B cell (primary cell): ENCODE measurements at regions not wholly inside any gene's neighbourhood (a gene's known extent, or its start where the extent isn't known, plus 50 kb on each side); places are given as distances from the start of the nearest gene placed in this dataset.

Experiments
- ATAC-seq: fragments of 200-7000 bp; cut with Tn5 transposase; one replicate; pipeline ENCODE4 v1.10.0; 2021; ENCODE audit warnings: low read depth, mild to moderate bottlenecking, moderate number of reproducible peaks, moderate library complexity
- CTCF ChIA-PET: fragments of 350-600 bp; sonication (Branson Sonifier 250); formaldehyde crosslinking; loops from one replicate; lab custom pipeline; 2021; ENCODE audit warnings: antibody characterized with exemption, inconsistent platforms; lab: Charles Lee
- POLR2A ChIA-PET: fragments of 350-600 bp; sonication (Branson Sonifier 250); formaldehyde crosslinking; loops from one replicate; lab custom pipeline; 2021; ENCODE audit warnings: antibody characterized with exemption; lab: Charles Lee
- DNase-seq: peaks from one replicate; pipeline ENCODE4 v3.0.0; 2013
- H2AFZ ChIP-seq: 2 replicates; pipeline ENCODE4 v1.6.1; 2012; ENCODE audit warnings: mild to moderate bottlenecking, low read depth, low read length; ENCODE audit not compliant: insufficient read depth, poor library complexity, severe bottlenecking
- H3K27ac ChIP-seq, 2 donors: 1 replicate in 1 of 2; 2 replicates in 1 of 2; pipeline ENCODE4 v1.5.1; 2012 to 2013; ENCODE audit warnings: low read length in 2 of 2, mild to moderate bottlenecking in 2 of 2, moderate library complexity in 1 of 2
- H3K27me3 ChIP-seq, 4 experiments: fragments of 200-600 bp in 1 of 4; sonication (generic) in 1 of 4; replicated peaks in 1 of 4; 1 replicate in 2 of 4; 2 replicates in 2 of 4; pipeline versions ENCODE4 v1.6.1 to v1.7.0; 2013 to 2016; ENCODE audit warnings: low read length in 3 of 4, mild to moderate bottlenecking in 2 of 4, mixed read lengths in 1 of 4, moderate library complexity in 1 of 4; ENCODE audit not compliant: insufficient read depth in 4 of 4, control insufficient read depth in 3 of 4; ENCODE audit errors: control extremely low read depth in 1 of 4
- H3K36me3 ChIP-seq, 2 experiments: replicated peaks in 1 of 2; 1 replicate in 1 of 2; 2 replicates in 1 of 2; pipeline versions ENCODE4 v1.6.1 to v1.7.1; 2013; ENCODE audit warnings: low read length in 1 of 2; ENCODE audit not compliant: insufficient read depth in 2 of 2, control insufficient read depth in 1 of 2; ENCODE audit errors: control extremely low read depth in 1 of 2, extremely low read depth in 1 of 2
- H3K4me1 ChIP-seq, 2 donors: fragments of 200-600 bp in 1 of 2; sonication (generic) in 1 of 2; 1 replicate in 1 of 2; 2 replicates in 1 of 2; pipeline versions ENCODE4 v1.5.1 to v1.6.1; 2013 to 2017; ENCODE audit warnings: low read length in 2 of 2; ENCODE audit not compliant: control insufficient read depth in 2 of 2, insufficient read depth in 2 of 2
- H3K4me2 ChIP-seq: replicated peaks from 2 replicates; pipeline ENCODE3; 2012; ENCODE audit warnings: mild to moderate bottlenecking, low read depth, low read length; ENCODE audit not compliant: poor library complexity, severe bottlenecking
- H3K4me3 ChIP-seq, 5 experiments: fragments of 200-600 bp in 1 of 5; sonication (generic) in 1 of 5; 1 replicate in 3 of 5; 2 replicates in 2 of 5; pipeline versions ENCODE4 v1.5.1 to v1.7.0; 2011 to 2016; ENCODE audit warnings: low read length in 4 of 5, mild to moderate bottlenecking in 4 of 5, low read depth in 2 of 5, control low read depth in 1 of 5, moderate library complexity in 1 of 5; ENCODE audit not compliant: insufficient read depth in 1 of 5; ENCODE audit errors: control extremely low read depth in 1 of 5, extremely low read depth in 1 of 5
- H3K79me2 ChIP-seq: fragments of 200-600 bp; sonication (generic); one replicate; pipeline ENCODE4 v1.6.0; 2016; ENCODE audit warnings: low read length; ENCODE audit not compliant: control insufficient read depth, insufficient read depth
- H3K9ac ChIP-seq: fragments of 200-600 bp; sonication (generic); 2 replicates; pipeline ENCODE4 v1.6.1; 2017; ENCODE audit warnings: mild to moderate bottlenecking, low read length, moderate library complexity
- H3K9me3 ChIP-seq, 3 donors: one replicate each; pipeline versions ENCODE4 v1.6.1 to v1.7.1; 2013; ENCODE audit warnings: low read length in 2 of 3; ENCODE audit not compliant: control insufficient read depth in 2 of 3, insufficient read depth in 1 of 3; ENCODE audit errors: control extremely low read depth in 1 of 3
- H4K20me1 ChIP-seq: 2 replicates; pipeline ENCODE4 v1.6.0; 2012; ENCODE audit warnings: mild to moderate bottlenecking, low read length; ENCODE audit not compliant: insufficient read depth, control insufficient read depth, poor library complexity, severe bottlenecking
- H3K27ac Mint-ChIP-seq: one replicate; pipeline ENCODE4 v1.8.0; 2021; ENCODE audit warnings: mixed read lengths
- H3K27me3 Mint-ChIP-seq: one replicate; pipeline ENCODE4 v1.8.0; 2021; ENCODE audit warnings: mixed read lengths
- H3K4me1 Mint-ChIP-seq: one replicate; pipeline ENCODE4 v1.8.0; 2021; ENCODE audit warnings: mixed read lengths
- H3K4me3 Mint-ChIP-seq: one replicate; pipeline ENCODE4 v1.8.0; 2021; ENCODE audit warnings: mixed read lengths
- H3K9me3 Mint-ChIP-seq: one replicate; pipeline ENCODE4 v1.8.0; 2022; ENCODE audit warnings: mixed read lengths; ENCODE audit not compliant: insufficient read depth
- EZH2 ChIP-seq: IDR thresholded peaks from 2 replicates; pipeline ENCODE4 v1.6.1; 2012; ENCODE audit warnings: borderline replicate concordance, low read depth, mild to moderate bottlenecking, moderate library complexity, low read length; ENCODE audit not compliant: insufficient read depth, poor library complexity, severe bottlenecking
- WGBS: methylation state at CpG from one replicate; pipeline ENCODE4 v1.1.5; 2013; ENCODE audit warnings: missing lambda C conversion rate; ENCODE audit not compliant: insufficient coverage; 5-methylcytosine and 5-hydroxymethylcytosine counted together
- intact Hi-C: fragments of 100-400 bp; cut with micrococcal nuclease; formaldehyde crosslinking; loops from one replicate; pipeline ENCODE4 v1.10.0; 2022
- TF ChIP-seq, protein P1 (sequence below): fragments of 200-600 bp; IDR thresholded peaks from one replicate; pipeline ENCODE4 v1.8.0; 2022; ENCODE audit warnings: antibody characterized with exemption, mild to moderate bottlenecking

DNA sequence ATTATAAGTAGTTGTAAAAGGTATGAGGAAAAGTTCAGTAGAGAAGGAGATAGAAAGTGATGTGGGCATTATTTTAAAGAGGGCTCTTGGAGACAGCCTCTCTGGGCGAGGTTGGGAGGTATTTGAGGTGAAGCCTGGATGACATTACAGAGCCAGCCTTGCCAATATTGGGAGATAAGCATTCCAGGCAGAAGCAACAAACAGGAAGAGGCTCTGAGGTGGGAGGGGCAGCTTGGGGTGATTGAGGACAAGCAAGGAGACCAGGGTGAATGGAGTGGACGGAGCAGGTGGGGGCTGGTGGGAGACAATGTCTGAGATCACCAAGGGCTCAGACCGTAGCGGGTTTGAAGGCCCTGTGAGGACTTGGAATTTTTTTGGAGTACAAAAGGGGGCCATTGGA, 87.3 kb downstream of the DYRK2 start:
- H3K27ac Mint-ChIP-seq, result no peak overlapping the region

GRCh38 chr12:67740711-67741110, 92.2 kb downstream of the DYRK2 start:
- Mint-ChIP-seq H3K27ac (no peak overlapping the region), H3K4me1 (no peaks in the 10 kb centered on the region), H3K4me3 (no peak overlapping the region), H3K27me3 (peaks cover 7% of the 10 kb centered on the region), H3K9me3 (no peaks in the 10 kb centered on the region)
- no peaks in the 10 kb centered on the region for H3K36me3 ChIP-seq
- no peaks in the 10 kb centered on the region for H3K27me3 ChIP-seq
- no peaks in the 10 kb centered on the region for H3K79me2 ChIP-seq
- no peak for DNase-seq
- WGBS, result no CpG with 5 or more reads among the region's 1 CpG
- ATAC-seq, result no peak
- intact Hi-C loops, result no loop called here
- H3K4me2 ChIP-seq, result no peak overlapping the region
- H3K4me1 ChIP-seq, result no peaks in the 10 kb centered on the region
- H3K27ac ChIP-seq, result no peak overlapping the region
- H3K4me3 ChIP-seq, result no peak overlapping the region
- no peaks in the 10 kb centered on the region for H3K9me3 ChIP-seq
- CTCF ChIA-PET, result no interaction called here
- POLR2A ChIA-PET, result no interaction called here
- TF ChIP-seq EZH2, result no peak
- TF ChIP-seq, protein P1, sequence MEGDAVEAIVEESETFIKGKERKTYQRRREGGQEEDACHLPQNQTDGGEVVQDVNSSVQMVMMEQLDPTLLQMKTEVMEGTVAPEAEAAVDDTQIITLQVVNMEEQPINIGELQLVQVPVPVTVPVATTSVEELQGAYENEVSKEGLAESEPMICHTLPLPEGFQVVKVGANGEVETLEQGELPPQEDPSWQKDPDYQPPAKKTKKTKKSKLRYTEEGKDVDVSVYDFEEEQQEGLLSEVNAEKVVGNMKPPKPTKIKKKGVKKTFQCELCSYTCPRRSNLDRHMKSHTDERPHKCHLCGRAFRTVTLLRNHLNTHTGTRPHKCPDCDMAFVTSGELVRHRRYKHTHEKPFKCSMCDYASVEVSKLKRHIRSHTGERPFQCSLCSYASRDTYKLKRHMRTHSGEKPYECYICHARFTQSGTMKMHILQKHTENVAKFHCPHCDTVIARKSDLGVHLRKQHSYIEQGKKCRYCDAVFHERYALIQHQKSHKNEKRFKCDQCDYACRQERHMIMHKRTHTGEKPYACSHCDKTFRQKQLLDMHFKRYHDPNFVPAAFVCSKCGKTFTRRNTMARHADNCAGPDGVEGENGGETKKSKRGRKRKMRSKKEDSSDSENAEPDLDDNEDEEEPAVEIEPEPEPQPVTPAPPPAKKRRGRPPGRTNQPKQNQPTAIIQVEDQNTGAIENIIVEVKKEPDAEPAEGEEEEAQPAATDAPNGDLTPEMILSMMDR, result no peak
- H2AFZ ChIP-seq, result no peak overlapping the region
- no peak overlapping the region for H3K9ac ChIP-seq
- H4K20me1 ChIP-seq, result no peaks in the 10 kb centered on the region

More for the DNA sequence above, 87.3 kb downstream of the DYRK2 start:
- Histone ChIP-seq H3K4me2 (no peak overlapping the region), H3K4me3 (no peak overlapping the region), H3K36me3 (no peaks in the 10 kb centered on the region), H3K9ac (no peak overlapping the region), H2AFZ (no peak overlapping the region), H3K4me1 (no peaks in the 10 kb centered on the region), H3K27me3 (no peaks in the 10 kb centered on the region), H4K20me1 (no peaks in the 10 kb centered on the region), H3K79me2 (no peaks in the 10 kb centered on the region), H3K27ac (no peak overlapping the region), H3K9me3 (no peaks in the 10 kb centered on the region)
- intact Hi-C loops, result no loop called here
- Mint-ChIP-seq H3K9me3 (no peaks in the 10 kb centered on the region), H3K4me3 (no peak overlapping the region), H3K4me1 (no peaks in the 10 kb centered on the region), H3K27me3 (peaks cover 5% of the 10 kb centered on the region)
- ChIA-PET CTCF (no interaction called here), POLR2A (no interaction called here)
- ATAC-seq, result no peak
- WGBS, result 81% methylated on average over 3 of the region's 4 CpGs
- DNase-seq, result no peak
- TF ChIP-seq, protein P1, result no peak
- TF ChIP-seq EZH2, result no peak
